GM18519 (cell line): ENCODE measurements at regions not wholly inside any gene's neighbourhood (a gene's known extent, or its start where the extent isn't known, plus 50 kb on each side); places are given as distances from the start of the nearest gene placed in this dataset.
A peak's percentile ranks its signal among the peaks of the same experiment; 100 is the strongest.

Source experiments
- ATAC-seq: cut with Tn5 transposase; IDR thresholded peaks from one replicate; pipeline ENCODE4 v1.9.1; 2021; ENCODE audit warnings: mild to moderate bottlenecking, moderate library complexity; ENCODE audit not compliant: unreplicated experiment, low FRiP score

- ATAC-seq, result no peak
Observed at GRCh38 chr9:109910671-109911518, 130.9 kb downstream of the PALM2AKAP2 start.

GRCh38 chr9:109912082-109912582 is 132.1 kb downstream of the PALM2AKAP2 start:
- no peak for ATAC-seq

DNA sequence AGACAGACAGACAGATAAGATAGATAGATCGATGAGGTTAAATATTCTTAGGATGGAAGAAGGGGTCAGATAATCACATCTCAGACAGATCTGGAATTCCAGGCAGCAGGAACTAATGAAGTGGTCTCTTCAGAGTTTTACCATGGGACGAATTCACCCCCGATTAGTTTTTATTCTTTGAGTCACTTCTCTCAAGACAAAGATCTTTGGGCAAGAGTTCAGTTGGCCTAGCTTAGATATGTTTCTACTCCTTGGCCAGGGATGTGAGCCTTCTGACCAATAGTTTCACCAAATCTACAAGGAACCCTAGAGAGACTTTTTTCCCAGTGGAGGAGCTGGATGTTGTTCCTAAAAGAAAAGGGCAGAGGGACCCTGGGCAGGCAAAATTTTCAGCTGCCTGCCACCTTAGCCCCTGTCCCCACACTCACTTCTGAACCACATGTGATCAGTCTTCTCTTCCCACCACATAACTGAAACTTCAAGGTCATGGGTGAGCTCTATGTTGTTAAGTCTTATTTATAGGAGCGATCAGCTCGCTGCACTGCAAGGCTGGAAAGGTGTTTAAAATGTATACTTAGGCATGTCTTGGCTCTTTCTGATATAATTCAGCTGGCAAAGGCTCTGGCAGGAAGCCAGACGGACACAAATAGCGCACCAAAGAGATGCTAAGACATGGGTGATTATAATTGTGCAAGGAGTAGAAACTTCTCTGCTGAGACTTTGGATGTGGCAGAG is 132.9 kb downstream of the PALM2AKAP2 start:
- peak; percentile 33 for ATAC-seq

DNA sequence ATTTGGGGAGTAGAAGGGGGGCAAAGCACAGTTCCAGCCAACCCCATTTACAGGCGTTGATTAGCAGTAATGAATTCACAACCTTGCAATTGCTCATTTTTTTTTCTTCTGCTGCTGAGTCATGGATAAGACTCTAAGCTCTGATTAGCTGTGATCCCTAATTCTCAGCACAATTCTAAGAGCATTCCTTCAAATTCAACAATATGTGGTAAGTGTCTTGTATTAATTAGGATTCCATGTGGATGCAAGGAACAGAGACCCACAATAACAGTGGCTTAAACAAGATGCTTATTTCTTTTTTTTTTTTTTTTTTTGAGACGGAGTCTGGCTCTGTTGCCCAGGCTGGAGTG is 133.4 kb downstream of the PALM2AKAP2 start:
- no peak for ATAC-seq

DNA sequence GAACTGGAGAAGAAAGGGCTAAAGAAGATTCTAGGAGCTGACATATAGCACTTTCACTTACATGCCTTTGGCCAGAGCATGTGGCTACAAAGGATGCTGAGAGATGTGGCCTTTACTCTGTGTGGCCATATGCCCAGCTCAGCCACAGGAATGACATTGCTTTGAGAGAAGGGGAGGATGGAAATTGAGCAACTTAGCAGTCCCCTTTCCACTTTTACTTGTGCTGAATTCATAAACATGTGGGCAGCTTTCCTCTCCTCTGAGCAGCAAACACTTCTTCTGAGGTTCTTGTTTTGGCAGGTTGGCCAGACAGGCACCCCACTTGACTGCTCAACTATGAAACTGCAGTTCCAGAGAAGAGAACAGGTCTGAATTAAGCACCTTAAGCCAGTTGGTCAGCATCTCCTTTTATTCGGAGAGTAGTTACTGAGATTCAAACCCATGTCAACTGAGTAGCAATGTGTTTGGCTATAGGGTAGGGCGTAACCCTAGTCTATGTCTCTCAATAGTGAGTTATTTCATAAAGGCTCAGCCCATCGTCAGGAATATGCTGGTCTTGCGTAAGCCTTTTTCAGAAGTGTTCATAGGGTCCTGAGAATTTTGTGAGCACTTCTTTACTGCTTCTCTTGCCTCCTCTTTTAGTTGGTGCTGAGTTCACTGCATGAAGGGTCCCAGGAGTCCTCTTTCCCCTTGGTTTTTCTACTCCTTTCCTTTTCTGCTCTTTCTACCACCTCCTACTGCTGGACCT is 134.5 kb downstream of the PALM2AKAP2 start:
- peak; percentile 37 for ATAC-seq

- no peak for ATAC-seq
Observed at GRCh38 chr9:109916316-109916715, 136.3 kb downstream of the PALM2AKAP2 start.

- ATAC-seq, result peak; percentile 52
Observed at GRCh38 chr9:109918339-109919163, 138.6 kb downstream of the PALM2AKAP2 start.

DNA sequence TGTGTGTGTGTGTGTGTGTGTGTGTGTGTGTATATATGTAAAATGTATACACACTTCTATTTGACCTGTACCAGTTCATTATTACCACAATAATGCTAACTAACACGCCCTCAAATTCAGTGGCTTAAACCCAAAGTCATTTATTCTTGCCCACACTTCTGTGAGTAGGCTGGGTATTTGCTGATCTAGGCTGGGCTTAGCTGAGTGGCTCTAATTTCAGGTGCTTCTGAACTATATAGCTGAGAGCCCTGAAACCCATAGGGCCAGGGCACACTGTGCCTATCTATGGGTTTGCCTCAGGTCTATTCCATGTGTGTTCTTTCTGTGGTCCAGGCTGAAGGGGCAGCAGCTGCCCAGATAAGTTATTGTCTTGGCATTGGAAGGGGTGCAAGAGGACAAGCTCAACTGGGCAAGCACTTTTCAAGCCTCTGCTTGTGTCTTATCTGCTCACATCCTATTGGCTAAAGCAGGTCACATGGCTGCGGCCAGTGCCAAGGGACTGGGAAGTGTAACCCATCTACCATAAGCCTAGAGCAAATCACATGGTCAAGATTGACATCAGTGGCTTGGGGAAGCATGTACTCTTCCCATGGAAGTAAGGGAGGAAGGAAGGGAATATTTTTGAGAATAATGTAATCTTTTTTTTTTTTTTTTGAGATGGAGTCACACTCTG is 139.9 kb downstream of the PALM2AKAP2 start:
- ATAC-seq, result no peak

DNA sequence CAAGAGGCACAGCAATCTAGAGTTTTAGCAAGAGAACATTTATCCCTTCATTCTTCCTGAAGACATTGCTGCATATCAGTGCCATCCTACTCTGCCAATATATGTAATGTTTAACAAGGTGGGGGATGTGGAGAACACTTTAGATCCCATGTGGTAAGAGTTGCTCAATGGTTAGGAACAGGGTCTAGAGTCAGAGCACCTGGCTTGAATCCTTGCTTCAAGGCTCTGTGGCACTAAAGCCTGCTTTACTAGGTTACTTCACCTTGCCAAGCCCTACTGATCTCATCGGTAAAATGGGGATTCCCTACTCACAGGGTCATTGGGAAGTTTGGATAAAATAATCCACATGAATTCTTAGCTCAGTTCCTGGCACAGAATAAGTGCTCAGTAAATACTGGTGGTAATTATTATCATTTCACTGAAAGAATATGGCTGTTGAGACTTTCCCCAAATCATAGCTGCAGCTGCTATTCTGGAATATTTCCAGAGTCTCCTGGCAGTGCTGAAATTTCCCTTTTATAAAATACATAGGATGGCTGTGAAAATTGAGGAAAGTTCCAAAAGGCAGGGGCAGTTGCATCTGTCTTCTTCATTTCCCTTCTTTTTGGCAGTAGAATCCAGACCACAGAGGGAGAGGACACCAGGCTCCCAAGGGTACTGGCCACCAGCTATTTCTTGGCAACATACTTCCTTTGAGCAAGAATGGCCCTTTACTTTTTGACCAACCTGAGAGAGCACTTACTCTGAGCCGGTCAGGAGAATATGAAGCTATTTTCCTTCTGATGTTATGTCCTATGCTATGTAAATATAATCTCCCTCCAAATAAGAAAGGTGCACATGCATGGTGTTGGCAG is 142.8 kb downstream of the PALM2AKAP2 start:
- no peak for ATAC-seq

- ATAC-seq, result no peak
Observed at GRCh38 chr9:109923471-109923760, 143.4 kb downstream of the PALM2AKAP2 start.

DNA sequence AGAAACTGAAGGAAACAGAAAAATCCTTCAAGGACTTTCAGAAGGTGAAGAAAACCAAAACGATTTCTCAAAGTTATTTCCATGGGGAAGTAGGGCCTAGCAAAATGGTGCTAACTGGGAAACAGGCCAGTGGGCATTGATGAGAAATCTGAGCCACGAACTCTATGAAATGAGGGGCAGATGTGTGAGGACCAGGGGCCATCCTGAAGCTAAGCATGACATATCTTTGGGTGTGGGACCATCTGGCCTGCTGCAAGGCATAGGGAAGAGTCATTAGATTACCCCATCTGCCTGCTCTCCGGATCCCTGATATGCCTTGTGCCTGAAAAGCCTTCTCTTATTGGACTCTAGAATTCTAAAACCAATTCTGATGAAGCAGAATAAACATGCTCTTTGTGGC is 143.8 kb downstream of the PALM2AKAP2 start:
- ATAC-seq, result no peak

GRCh38 chr9:109925799-109926198 is 145.8 kb downstream of the PALM2AKAP2 start:
- no peak for ATAC-seq

DNA sequence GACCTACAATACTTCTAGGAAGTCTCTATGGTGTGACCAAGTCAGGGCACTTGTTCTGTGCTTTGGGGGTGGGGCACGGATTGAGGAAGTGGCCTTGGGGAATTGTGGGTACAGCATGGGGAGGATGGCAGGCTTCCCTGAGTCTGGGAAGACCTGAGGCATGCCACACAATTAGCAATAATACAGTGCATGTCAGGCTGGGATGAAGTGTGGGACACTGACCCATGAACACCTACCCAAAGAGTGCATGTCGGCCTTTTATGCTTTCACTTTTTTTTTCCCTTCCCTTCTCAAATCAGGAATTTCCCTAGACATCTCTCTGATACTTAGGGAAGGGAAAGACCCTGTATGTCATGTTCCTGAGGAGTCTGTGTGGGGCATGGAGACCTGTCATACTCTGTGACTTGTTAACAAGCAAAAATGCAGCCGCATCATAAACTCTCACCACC is 146.4 kb downstream of the PALM2AKAP2 start:
- no peak for ATAC-seq

DNA sequence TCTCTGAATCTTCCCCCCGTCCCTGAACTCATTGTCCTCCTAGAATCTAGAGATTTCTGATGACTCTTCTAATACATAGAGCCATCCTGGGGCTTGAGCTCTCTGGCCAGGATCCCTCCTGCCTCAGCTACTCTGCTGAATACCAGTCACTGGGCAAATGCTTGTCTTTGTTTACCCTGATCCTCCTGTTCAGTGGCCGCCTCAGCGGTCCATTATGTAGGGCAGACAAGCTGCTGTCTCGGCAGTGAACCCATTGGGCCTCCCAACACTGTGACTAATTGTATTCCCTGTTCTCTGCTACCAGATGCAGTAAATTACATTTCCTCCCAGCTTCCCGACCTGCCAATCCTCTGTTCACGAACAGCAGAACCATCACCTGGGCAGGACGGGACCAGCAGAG is 151.6 kb downstream of the PALM2AKAP2 start:
- no peak for ATAC-seq

DNA sequence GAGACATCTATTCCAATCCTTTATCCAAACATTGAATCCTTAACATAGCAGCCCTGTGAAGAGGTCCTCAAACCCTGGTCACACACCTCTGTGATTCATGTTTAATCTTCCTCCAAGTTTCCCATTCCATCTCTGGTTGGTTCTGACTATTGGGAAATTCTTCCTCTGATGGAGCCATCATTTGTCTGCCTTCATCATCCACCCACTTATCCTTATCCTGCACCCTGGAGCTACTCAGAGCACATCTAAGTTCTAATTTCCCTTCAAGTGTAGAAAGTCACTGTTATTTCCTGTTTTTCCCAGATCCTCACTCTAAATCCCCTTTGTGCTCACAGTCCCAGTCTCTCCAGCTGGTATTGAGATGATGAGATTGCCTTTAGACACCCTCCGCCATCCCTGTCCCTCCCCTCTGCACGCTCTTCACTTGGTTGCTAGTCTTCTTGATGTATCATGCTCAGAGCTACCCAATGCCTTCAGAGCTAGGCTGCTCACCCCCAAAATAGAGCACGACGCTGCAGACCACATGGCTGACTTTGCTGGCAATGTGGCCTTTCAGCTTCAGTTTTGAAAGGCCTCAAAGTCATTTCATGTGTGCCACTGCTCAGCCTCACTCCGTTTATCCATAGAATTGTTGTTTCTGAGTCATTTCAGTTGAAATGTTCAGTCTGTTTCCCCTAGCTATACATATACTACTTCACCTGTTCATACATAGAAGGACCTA is 154.3 kb downstream of the PALM2AKAP2 start:
- peak; percentile 56 for ATAC-seq

- no peak for ATAC-seq
Observed at GRCh38 chr9:109934857-109935215, 154.8 kb downstream of the PALM2AKAP2 start.

DNA sequence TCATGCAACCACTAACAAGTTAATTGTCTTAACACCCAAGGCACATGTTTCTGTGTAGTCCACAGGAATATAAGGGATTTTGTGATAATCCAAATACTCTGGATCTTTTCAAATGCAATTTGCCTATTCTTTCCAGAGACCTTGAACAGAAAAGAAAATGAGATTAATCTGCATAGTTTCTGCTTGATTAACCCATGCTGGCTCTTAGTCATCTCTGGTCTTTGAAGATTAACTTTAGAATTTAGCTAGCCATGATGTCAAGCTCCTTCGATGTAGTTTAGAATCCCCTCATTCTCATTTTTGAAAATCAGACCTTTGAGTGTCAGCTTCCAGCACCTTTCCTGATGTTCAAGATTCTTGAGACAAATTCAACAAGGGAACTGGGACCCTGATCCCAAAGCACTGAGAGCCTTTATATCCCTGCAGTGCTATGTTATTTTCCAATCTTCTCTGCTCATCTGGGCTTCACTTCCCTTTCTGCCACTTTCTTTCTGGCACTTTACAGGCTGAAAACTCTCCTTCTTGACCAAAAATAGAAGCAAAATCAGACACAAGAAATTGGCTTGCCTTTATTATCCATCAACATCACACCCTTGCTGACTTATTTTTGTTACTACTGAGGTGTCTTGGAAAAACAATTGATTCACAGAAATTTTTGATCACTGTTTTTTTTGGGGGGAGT is 155.5 kb downstream of the PALM2AKAP2 start:
- ATAC-seq, result no peak
